ENCODE measurements at regions not wholly inside any gene's neighbourhood (a gene's known extent, or its start where the extent isn't known, plus 50 kb on each side); places are given as distances from the start of the nearest gene placed in this dataset.
"Not testable (repeated sequence)": the region's sequence is repeated elsewhere in the genome, so short reads cannot be mapped to it uniquely, and the experiment has no call there.

DNA sequence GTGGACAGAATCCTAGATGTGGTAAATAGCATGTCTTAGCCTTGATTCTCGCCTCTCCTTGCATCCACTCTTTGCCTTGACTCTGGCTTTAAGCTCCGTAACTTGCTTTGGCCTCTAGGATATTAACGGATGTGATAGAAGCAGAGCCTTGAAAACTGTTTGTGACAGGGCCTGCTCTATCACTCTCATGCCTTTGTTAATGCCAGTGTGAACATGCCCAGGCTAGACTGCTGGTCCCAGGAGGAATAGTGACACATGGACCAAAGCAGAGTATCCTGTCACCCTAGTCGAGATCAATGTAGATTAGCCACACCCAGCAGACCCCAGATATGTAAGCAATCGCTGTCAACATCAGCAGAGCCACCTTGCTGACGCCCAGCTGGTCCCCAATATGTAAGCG lies 109.9 kb upstream of the C9orf72 start:
- Mint-ChIP-seq H3K27ac (no peak overlapping the region), H3K9me3 (no peaks in the 10 kb centered on the region), H3K27me3 (peaks cover 0 to 4% of the 10 kb centered on the region in 2 donors), H3K4me1 (no peaks in the 10 kb centered on the region), H3K36me3 (no peaks in the 10 kb centered on the region), H3K4me3 (no peak overlapping the region)
- H3K4me1 ChIP-seq (ENCODE audit: control insufficient read depth in 1 of 2, extremely low read depth in 1 of 2, insufficient read depth in 2 of 2, low read length in 2 of 2), result no peaks in the 10 kb centered on the region
- H3K27me3 ChIP-seq (replicated peaks in 1 of 2; ENCODE audit: control insufficient read depth in 2 of 2, extremely low read depth in 1 of 2, insufficient read depth in 2 of 2, low read length in 1 of 2), result no peaks in the 10 kb centered on the region
- no peak overlapping the region for H3K27ac ChIP-seq (ENCODE audit: low read length)
- POLR2A ChIA-PET, result no interaction called here
- 66% methylated on average over 3 of the region's 7 CpGs for WGBS (ENCODE audit: insufficient coverage)
- no peak for DNase-seq
- H3K36me3 ChIP-seq (ENCODE audit: control insufficient read depth in 2 of 2, extremely low read depth in 1 of 2, insufficient read depth in 1 of 2, low read length in 1 of 2), result no peaks in the 10 kb centered on the region
- CTCF ChIA-PET, result no interaction called here
- no peak for ATAC-seq (replicated peaks in 1 of 4)
- H3K9me3 ChIP-seq, result no peaks in the 10 kb centered on the region
- H3K4me3 ChIP-seq (ENCODE audit: control insufficient read depth in 1 of 2, extremely low read depth in 1 of 2, low read length in 1 of 2), result no peak overlapping the region

DNA sequence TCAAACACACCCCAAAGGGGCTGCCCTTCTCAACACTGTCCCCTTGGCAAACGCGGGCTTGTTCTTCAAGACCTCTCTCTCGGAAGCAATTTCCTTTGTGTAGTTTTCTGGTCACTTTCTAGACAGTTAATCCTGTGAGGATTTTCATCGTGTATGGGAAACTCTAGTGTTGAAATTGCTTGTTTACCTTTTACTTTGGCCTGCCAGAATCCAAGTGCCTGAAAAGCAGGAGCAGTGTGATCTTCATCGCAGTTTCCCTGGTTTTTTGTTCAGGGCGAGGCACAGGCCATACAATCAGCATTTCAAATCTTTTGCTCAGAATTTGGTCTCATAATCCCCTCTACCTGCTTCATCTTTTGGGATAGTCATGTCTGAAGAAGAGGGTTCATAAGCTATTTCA lies 115.7 kb upstream of the C9orf72 start:
- POLR2A ChIA-PET, result no interaction called here
- Histone ChIP-seq H3K27ac (ENCODE audit: low read length) (no peak overlapping the region), H3K4me3 (ENCODE audit: control insufficient read depth in 1 of 2, extremely low read depth in 1 of 2, low read length in 1 of 2) (no peak overlapping the region), H3K36me3 (ENCODE audit: control insufficient read depth in 2 of 2, extremely low read depth in 1 of 2, insufficient read depth in 1 of 2, low read length in 1 of 2) (no peaks in the 10 kb centered on the region), H3K27me3 (replicated peaks in 1 of 2; ENCODE audit: control insufficient read depth in 2 of 2, extremely low read depth in 1 of 2, insufficient read depth in 2 of 2, low read length in 1 of 2) (no peaks in the 10 kb centered on the region), H3K4me1 (ENCODE audit: control insufficient read depth in 1 of 2, extremely low read depth in 1 of 2, insufficient read depth in 2 of 2, low read length in 2 of 2) (no peaks in the 10 kb centered on the region), H3K9me3 (no peaks in the 10 kb centered on the region)
- Mint-ChIP-seq H3K9me3 (no peaks in the 10 kb centered on the region), H3K27me3 (peaks cover 0 to 9% of the 10 kb centered on the region in 2 donors), H3K4me1 (no peaks in the 10 kb centered on the region), H3K36me3 (no peaks in the 10 kb centered on the region), H3K27ac (no peak overlapping the region), H3K4me3 (no peak overlapping the region)
- CTCF ChIA-PET, result interaction anchor here (0.6 kb wide), 2 partner anchors 8 to 234 kb away, joined by 3 read pairs; no protein-coding TSS in a partner anchor
- ATAC-seq (replicated peaks in 1 of 4) (no peak), DNase-seq (no peak)
- 80% methylated on average over 1 of the region's 6 CpGs for WGBS (ENCODE audit: insufficient coverage)

DNA sequence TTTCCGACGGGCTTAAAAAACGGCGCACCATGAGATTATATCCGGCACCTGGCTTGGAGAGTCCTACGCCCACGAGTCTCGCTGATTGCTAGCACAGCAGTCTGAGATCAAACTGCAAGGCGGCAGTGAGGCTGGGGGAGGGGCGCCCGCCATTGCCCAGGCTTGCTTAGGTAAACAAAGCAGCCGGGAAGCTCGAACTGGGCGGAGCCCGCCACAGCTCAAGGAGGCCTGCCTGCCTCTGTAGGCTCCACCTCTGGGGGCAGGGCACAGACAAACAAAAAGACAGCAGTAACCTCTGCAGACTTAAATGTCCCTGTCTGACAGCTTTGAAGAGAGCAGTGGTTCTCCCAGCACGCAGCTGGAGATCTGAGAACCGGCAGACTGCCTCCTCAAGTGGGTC lies 117.5 kb upstream of the C9orf72 start:
- H3K27me3 ChIP-seq (replicated peaks in 1 of 2; ENCODE audit: control insufficient read depth in 2 of 2, extremely low read depth in 1 of 2, insufficient read depth in 2 of 2, low read length in 1 of 2); H3K4me3 ChIP-seq (ENCODE audit: control insufficient read depth in 1 of 2, extremely low read depth in 1 of 2, low read length in 1 of 2); H3K27me3 Mint-ChIP-seq; POLR2A ChIA-PET; H3K9me3 Mint-ChIP-seq; ATAC-seq (replicated peaks in 1 of 4); H3K9me3 ChIP-seq; H3K36me3 ChIP-seq (ENCODE audit: control insufficient read depth in 2 of 2, extremely low read depth in 1 of 2, insufficient read depth in 1 of 2, low read length in 1 of 2); H3K4me3 Mint-ChIP-seq; H3K27ac ChIP-seq (ENCODE audit: low read length); H3K36me3 Mint-ChIP-seq; CTCF ChIA-PET; H3K4me1 ChIP-seq (ENCODE audit: control insufficient read depth in 1 of 2, extremely low read depth in 1 of 2, insufficient read depth in 2 of 2, low read length in 2 of 2); H3K4me1 Mint-ChIP-seq; H3K27ac Mint-ChIP-seq: not testable (repeated sequence)
- DNase-seq, result peak in 16 of 35 experiments; percentile 3 to 65 (median 28)
- WGBS (ENCODE audit: insufficient coverage), result no CpG with 5 or more reads among the region's 17 CpGs

DNA sequence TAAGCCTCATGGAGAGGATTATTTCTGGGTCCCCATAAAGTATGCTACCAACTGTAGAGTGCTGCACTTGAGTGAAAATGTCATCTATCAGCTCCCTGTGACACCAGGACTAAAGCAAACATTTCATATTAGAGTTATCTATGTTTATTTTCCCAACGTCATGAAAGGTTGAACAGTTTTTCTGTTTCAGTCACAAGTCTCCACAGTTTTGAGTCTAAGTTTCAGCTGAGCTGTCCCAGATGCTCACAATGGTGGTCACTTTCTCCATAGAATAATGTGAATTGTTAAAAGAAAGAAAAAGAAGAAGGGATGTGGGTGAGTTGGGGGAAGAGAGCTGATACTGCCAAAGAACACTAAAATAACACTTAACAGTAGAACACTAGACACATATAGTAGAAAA lies 126.3 kb upstream of the C9orf72 start:
- ChIA-PET CTCF (no interaction called here), POLR2A (interaction anchor here in 1 of 2 donors (0.6 kb wide), 1 partner anchor 131 kb away, joined by 4 read pairs; no protein-coding TSS in a partner anchor)
- Mint-ChIP-seq H3K9me3 (no peaks in the 10 kb centered on the region), H3K27ac (no peak overlapping the region), H3K36me3 (no peaks in the 10 kb centered on the region), H3K27me3 (peaks cover 0 to 2% of the 10 kb centered on the region in 2 donors), H3K4me3 (no peak overlapping the region), H3K4me1 (no peaks in the 10 kb centered on the region)
- 80% methylated on average over 1 of the region's 1 CpG for WGBS (ENCODE audit: insufficient coverage)
- Histone ChIP-seq H3K9me3 (no peaks in the 10 kb centered on the region), H3K27ac (ENCODE audit: low read length) (no peak overlapping the region), H3K27me3 (replicated peaks in 1 of 2; ENCODE audit: control insufficient read depth in 2 of 2, extremely low read depth in 1 of 2, insufficient read depth in 2 of 2, low read length in 1 of 2) (no peaks in the 10 kb centered on the region), H3K36me3 (ENCODE audit: control insufficient read depth in 2 of 2, extremely low read depth in 1 of 2, insufficient read depth in 1 of 2, low read length in 1 of 2) (no peaks in the 10 kb centered on the region), H3K4me3 (ENCODE audit: control insufficient read depth in 1 of 2, extremely low read depth in 1 of 2, low read length in 1 of 2) (no peak overlapping the region), H3K4me1 (ENCODE audit: control insufficient read depth in 1 of 2, extremely low read depth in 1 of 2, insufficient read depth in 2 of 2, low read length in 2 of 2) (peaks cover 0 to 2% of the 10 kb centered on the region in 2 experiments)
- no peak for DNase-seq
- ATAC-seq (replicated peaks in 1 of 4), result no peak

DNA sequence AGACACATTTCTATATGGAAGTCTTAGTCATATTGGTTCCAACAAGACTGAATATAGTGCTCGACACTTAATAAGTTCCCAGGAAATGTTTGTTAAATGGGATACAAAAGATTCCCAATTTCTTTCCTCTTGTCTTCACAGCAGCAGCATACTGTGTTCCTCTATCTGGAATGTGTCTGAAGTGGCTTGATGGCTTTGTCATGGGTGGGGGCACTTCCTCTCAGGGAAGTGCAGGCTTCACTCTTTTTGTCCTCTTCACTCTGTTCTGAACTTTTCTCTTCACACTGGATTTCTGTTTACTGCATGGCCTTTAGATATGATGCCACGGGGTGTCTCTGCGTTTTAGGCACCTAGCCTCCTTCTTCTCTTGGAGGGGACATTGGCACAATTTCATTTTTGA lies 127.7 kb upstream of the C9orf72 start:
- no peak overlapping the region for H3K4me3 ChIP-seq (ENCODE audit: control insufficient read depth in 1 of 2, extremely low read depth in 1 of 2, low read length in 1 of 2)
- no peaks in the 10 kb centered on the region for H3K36me3 ChIP-seq (ENCODE audit: control insufficient read depth in 2 of 2, extremely low read depth in 1 of 2, insufficient read depth in 1 of 2, low read length in 1 of 2)
- Mint-ChIP-seq H3K4me1 (no peaks in the 10 kb centered on the region), H3K9me3 (no peaks in the 10 kb centered on the region), H3K27ac (no peak overlapping the region), H3K36me3 (no peaks in the 10 kb centered on the region), H3K27me3 (peaks cover 0 to 2% of the 10 kb centered on the region in 2 donors), H3K4me3 (no peak overlapping the region)
- H3K27ac ChIP-seq (ENCODE audit: low read length), result no peak overlapping the region
- no peaks in the 10 kb centered on the region for H3K27me3 ChIP-seq (replicated peaks in 1 of 2; ENCODE audit: control insufficient read depth in 2 of 2, extremely low read depth in 1 of 2, insufficient read depth in 2 of 2, low read length in 1 of 2)
- ATAC-seq (replicated peaks in 1 of 4) (no peak), DNase-seq (no peak)
- ChIA-PET CTCF (interaction anchor here in 1 of 2 donors (0.7 kb wide), 1 partner anchor 509 kb away, joined by 4 read pairs; no protein-coding TSS in a partner anchor), POLR2A (no interaction called here)
- WGBS (ENCODE audit: insufficient coverage), result no CpG with 5 or more reads among the region's 3 CpGs
- H3K4me1 ChIP-seq (ENCODE audit: control insufficient read depth in 1 of 2, extremely low read depth in 1 of 2, insufficient read depth in 2 of 2, low read length in 2 of 2), result peaks cover 0 to 2% of the 10 kb centered on the region in 2 experiments
- no peaks in the 10 kb centered on the region for H3K9me3 ChIP-seq

DNA sequence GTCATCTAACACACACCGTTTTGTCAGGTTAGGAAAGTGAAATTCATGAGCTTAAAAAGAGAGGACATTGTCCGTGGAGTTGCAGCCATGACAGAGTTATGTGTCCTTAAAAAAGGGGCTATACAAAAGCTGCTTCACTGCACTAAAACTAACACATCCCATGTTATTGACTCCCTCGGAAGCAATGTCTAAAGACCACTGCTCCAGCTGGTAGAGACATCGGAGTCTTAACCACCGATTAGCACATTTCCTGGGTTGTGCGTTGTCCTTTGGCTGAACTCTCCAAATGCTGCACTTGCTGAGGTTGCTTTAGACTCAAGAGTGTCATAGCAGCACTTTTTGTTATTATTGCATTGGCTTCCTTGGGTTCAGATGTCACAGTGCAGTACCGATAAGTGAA lies 128.3 kb upstream of the C9orf72 start:
- Histone ChIP-seq H3K27ac (ENCODE audit: low read length) (no peak overlapping the region), H3K9me3 (no peaks in the 10 kb centered on the region), H3K27me3 (replicated peaks in 1 of 2; ENCODE audit: control insufficient read depth in 2 of 2, extremely low read depth in 1 of 2, insufficient read depth in 2 of 2, low read length in 1 of 2) (no peaks in the 10 kb centered on the region), H3K36me3 (ENCODE audit: control insufficient read depth in 2 of 2, extremely low read depth in 1 of 2, insufficient read depth in 1 of 2, low read length in 1 of 2) (no peaks in the 10 kb centered on the region), H3K4me1 (ENCODE audit: control insufficient read depth in 1 of 2, extremely low read depth in 1 of 2, insufficient read depth in 2 of 2, low read length in 2 of 2) (peaks cover 0 to 2% of the 10 kb centered on the region in 2 experiments), H3K4me3 (ENCODE audit: control insufficient read depth in 1 of 2, extremely low read depth in 1 of 2, low read length in 1 of 2) (no peak overlapping the region)
- CTCF ChIA-PET, result interaction anchor here in 1 of 2 donors (0.7 kb wide), 1 partner anchor 510 kb away, joined by 4 read pairs; no protein-coding TSS in a partner anchor
- peaks cover 0 to 2% of the 10 kb centered on the region in 2 donors for H3K27me3 Mint-ChIP-seq
- ATAC-seq (replicated peaks in 1 of 4) (no peak), DNase-seq (peak in 1 of 35 experiments; percentile 4)
- H3K36me3 Mint-ChIP-seq, result no peaks in the 10 kb centered on the region
- no peak overlapping the region for H3K4me3 Mint-ChIP-seq
- H3K27ac Mint-ChIP-seq, result peak overlapping the region in 1 of 2 donors; percentile 23
- POLR2A ChIA-PET, result no interaction called here
- WGBS (ENCODE audit: insufficient coverage), result 48% methylated on average over 4 of the region's 7 CpGs
- H3K9me3 Mint-ChIP-seq, result no peaks in the 10 kb centered on the region
- no peaks in the 10 kb centered on the region for H3K4me1 Mint-ChIP-seq

Data from T-cell (primary cell).